H1 (cell line): ENCODE measurements at regions not wholly inside any gene's neighbourhood (a gene's known extent, or its start where the extent isn't known, plus 50 kb on each side); places are given as distances from the start of the nearest gene placed in this dataset.

Source experiments
- CTCF ChIA-PET: fragments of 300-600 bp; sonication (Branson Sonifier 250); formaldehyde crosslinking; loops from one replicate; lab custom pipeline; 2021; ENCODE audit not compliant: partially characterized antibody; lab: Charles Lee
- POLR2A ChIA-PET: fragments of 300-600 bp; sonication (Branson Sonifier 250); formaldehyde crosslinking; loops from one replicate; lab custom pipeline; 2021; ENCODE audit warnings: inconsistent platforms; ENCODE audit not compliant: partially characterized antibody; lab: Charles Lee
- DNase-seq, 2 experiments: peaks; one replicate each; pipeline versions ENCODE4 v3.0.0 to v3.0.0-alpha.2; 2010 to 2022; ENCODE audit warnings: low spot score in 2 of 2, low read depth in 1 of 2, mixed read lengths in 1 of 2
- FAIRE-seq: peaks from 2 replicates; lab custom pipeline; 2011; peaks lifted over from hg19 to GRCh38; lab: Jason Lieb, UNC
- H2AFZ ChIP-seq: 2 replicates; pipeline ENCODE4 v1.8.1; 2012; ENCODE audit warnings: low read length, inconsistent platforms
- H2AK5ac ChIP-seq: 2 replicates; pipeline ENCODE4 v1.6.1; 2013; ENCODE audit warnings: low read depth, low read length
- H2BK120ac ChIP-seq: replicated peaks from 2 replicates; pipeline ENCODE3; 2013; ENCODE audit warnings: low read depth, low read length, inconsistent platforms
- H2BK12ac ChIP-seq: 2 replicates; pipeline ENCODE4 v1.6.1; 2013; ENCODE audit warnings: low read depth, low read length
- H2BK15ac ChIP-seq: 2 replicates; pipeline ENCODE4 v1.6.1; 2013; ENCODE audit warnings: low read length
- H2BK20ac ChIP-seq: 2 replicates; pipeline ENCODE4 v1.6.1; 2013; ENCODE audit warnings: low read length
- H2BK5ac ChIP-seq: 2 replicates; pipeline ENCODE4 v1.6.1; 2013; ENCODE audit warnings: low read depth, low read length
- H3K14ac ChIP-seq: 2 replicates; pipeline ENCODE4 v1.6.1; 2013; ENCODE audit warnings: inconsistent platforms; ENCODE audit not compliant: insufficient read length
- H3K18ac ChIP-seq: 2 replicates; pipeline ENCODE4 v1.6.1; 2013; ENCODE audit warnings: low read length; ENCODE audit errors: extremely low read depth
- H3K23ac ChIP-seq: 2 replicates; pipeline ENCODE4 v1.6.1; 2013; ENCODE audit warnings: inconsistent platforms; ENCODE audit not compliant: insufficient read length
- H3K23me2 ChIP-seq: 2 replicates; pipeline ENCODE4 v1.6.1; 2013; ENCODE audit warnings: low read depth, low read length
- H3K27ac ChIP-seq: 2 replicates; pipeline ENCODE4 v1.6.1; 2011; ENCODE audit warnings: low read depth, low read length, inconsistent platforms
- H3K27me3 ChIP-seq, 4 experiments: replicated peaks in 1 of 4; 1 replicate in 1 of 4; 2 replicates in 3 of 4; pipeline versions ENCODE4 v1.6.1 to v1.8.1; 2011 to 2013; ENCODE audit warnings: low read length in 3 of 4, mild to moderate bottlenecking in 3 of 4, inconsistent platforms in 2 of 4, mixed read lengths in 2 of 4, moderate library complexity in 1 of 4; ENCODE audit not compliant: control insufficient read depth in 3 of 4, insufficient read depth in 3 of 4; ENCODE audit errors: extremely low read depth in 1 of 4
- H3K36me3 ChIP-seq, 4 experiments: 2 replicates each; pipeline versions ENCODE4 v1.6.1 to v1.8.1; 2011 to 2013; ENCODE audit warnings: mild to moderate bottlenecking in 4 of 4, low read length in 3 of 4, moderate library complexity in 2 of 4, control low read depth in 1 of 4, inconsistent platforms in 1 of 4; ENCODE audit not compliant: insufficient read depth in 4 of 4, control insufficient read depth in 2 of 4
- H3K4ac ChIP-seq: replicated peaks from 2 replicates; pipeline ENCODE3; 2013; ENCODE audit warnings: low read length, low read depth, mixed read lengths, inconsistent platforms; ENCODE audit not compliant: insufficient read length
- H3K4me1 ChIP-seq, 4 experiments: replicated peaks in 1 of 4; 1 replicate in 1 of 4; 2 replicates in 3 of 4; pipeline versions ENCODE4 v1.6.1 to v1.8.1; 2011 to 2013; ENCODE audit warnings: low read length in 3 of 4, inconsistent platforms in 2 of 4, mixed read lengths in 1 of 4; ENCODE audit not compliant: insufficient read depth in 4 of 4, control insufficient read depth in 3 of 4
- H3K4me2 ChIP-seq, 2 experiments: 2 replicates each; pipeline versions ENCODE4 v1.6.1 to v1.8.1; 2011 to 2013; ENCODE audit warnings: low read depth in 2 of 2, low read length in 2 of 2, control low read depth in 1 of 2, inconsistent platforms in 1 of 2, mild to moderate bottlenecking in 1 of 2; ENCODE audit not compliant: insufficient read depth in 1 of 2
- H3K4me3 ChIP-seq, 4 experiments: fragments of 200-600, 300-600 bp in 1 of 4; sonication (generic), shearing (Covaris generic), sonication (Bioruptor Twin) in 1 of 4; 2 replicates each; pipeline versions ENCODE4 v1.5.1 to v1.8.1; 2011 to 2016; ENCODE audit warnings: low read length in 4 of 4, low read depth in 3 of 4, control low read depth in 2 of 4, inconsistent platforms in 2 of 4, mild to moderate bottlenecking in 2 of 4, mixed read lengths in 1 of 4, moderate library complexity in 1 of 4; ENCODE audit not compliant: insufficient read depth in 2 of 4; ENCODE audit errors: extremely low read depth in 1 of 4
- H3K56ac ChIP-seq: replicated peaks from 2 replicates; pipeline ENCODE3; 2013; ENCODE audit warnings: low read depth, mild to moderate bottlenecking, mixed read lengths, low read length, inconsistent platforms; ENCODE audit not compliant: insufficient read length
- H3K79me1 ChIP-seq: 2 replicates; pipeline ENCODE4 v1.6.1; 2013; ENCODE audit warnings: low read depth, low read length, control low read depth
- H3K79me2 ChIP-seq, 2 experiments: 2 replicates each; pipeline versions ENCODE4 v1.6.1 to v1.8.1; 2012 to 2013; ENCODE audit warnings: low read length in 2 of 2, mild to moderate bottlenecking in 2 of 2, inconsistent platforms in 1 of 2; ENCODE audit not compliant: insufficient read depth in 2 of 2, control insufficient read depth in 1 of 2
- H3K9ac ChIP-seq, 4 experiments: replicated peaks in 1 of 4; 1 replicate in 1 of 4; 2 replicates in 3 of 4; pipeline versions ENCODE4 v1.6.1 to v1.8.1; 2011 to 2013; ENCODE audit warnings: low read depth in 3 of 4, low read length in 3 of 4, control low read depth in 2 of 4, mild to moderate bottlenecking in 2 of 4, moderate library complexity in 2 of 4, inconsistent platforms in 1 of 4; ENCODE audit errors: extremely low read depth in 1 of 4
- H3K9me3 ChIP-seq, 2 experiments: 2 replicates each; pipeline versions ENCODE4 v1.6.1 to v1.8.1; 2012 to 2013; ENCODE audit warnings: mild to moderate bottlenecking in 2 of 2, moderate library complexity in 2 of 2, control low read depth in 1 of 2, inconsistent platforms in 1 of 2, low read depth in 1 of 2, low read length in 1 of 2, mixed read lengths in 1 of 2; ENCODE audit not compliant: insufficient read depth in 2 of 2
- H4K20me1 ChIP-seq, 2 experiments: replicated peaks in 1 of 2; 2 replicates each; pipeline versions ENCODE3 to v1.8.1; 2011 to 2013; ENCODE audit warnings: inconsistent platforms in 2 of 2, low read length in 2 of 2, mild to moderate bottlenecking in 1 of 2; ENCODE audit not compliant: insufficient read depth in 2 of 2, control insufficient read depth in 1 of 2
- H4K5ac ChIP-seq: 2 replicates; pipeline ENCODE4 v1.6.1; 2013; ENCODE audit warnings: low read length, low read depth, mixed read lengths, inconsistent platforms; ENCODE audit not compliant: insufficient read length
- H4K8ac ChIP-seq: 2 replicates; pipeline ENCODE4 v1.8.0; 2013; ENCODE audit warnings: mild to moderate bottlenecking, moderate library complexity, low read length, inconsistent platforms; ENCODE audit not compliant: insufficient read depth; ENCODE audit errors: extremely low read depth
- H4K91ac ChIP-seq: replicated peaks from 2 replicates; pipeline ENCODE3; 2013; ENCODE audit warnings: low read length, mixed read lengths, inconsistent platforms; ENCODE audit not compliant: insufficient read length
- FOSL1 ChIP-seq: IDR thresholded peaks from 2 replicates; pipeline ENCODE4 v1.6.1; 2011; ENCODE audit warnings: mild to moderate bottlenecking, low read depth, low read length, moderate library complexity; ENCODE audit not compliant: insufficient read depth
- HDAC6 ChIP-seq: IDR thresholded peaks from one replicate; pipeline ENCODE4 v1.7.1; 2012; ENCODE audit warnings: low read depth, mild to moderate bottlenecking, inconsistent platforms, low read length, moderate library complexity
- SP1 ChIP-seq: IDR thresholded peaks from 2 replicates; pipeline ENCODE4 v1.6.1; 2011; ENCODE audit warnings: low read depth, low read length
- TAF7 ChIP-seq: optimal IDR thresholded peaks from 2 replicates; pipeline ENCODE3; 2011; ENCODE audit warnings: low read depth, mild to moderate bottlenecking, inconsistent platforms, low read length, moderate library complexity, borderline replicate concordance
- WGBS, 2 experiments: shearing (Covaris generic) in 1 of 2; methylation state at CpG; one replicate each; pipeline versions ENCODE4 v1.1.6 to v1.1.7; 2013 to 2015; ENCODE audit warnings: low lambda C conversion rate in 2 of 2, mixed read lengths in 2 of 2, inconsistent platforms in 1 of 2, low coverage in 1 of 2, missing lambda C conversion rate in 1 of 2; ENCODE audit not compliant: insufficient replicate concordance in 2 of 2, insufficient coverage in 1 of 2, insufficient read length in 1 of 2; ENCODE audit errors: extremely low coverage in 1 of 2, missing lambda C conversion rate in 1 of 2; 5-methylcytosine and 5-hydroxymethylcytosine counted together

GRCh38 chrX:4964112-4964511 is 1250.7 kb upstream of the PRKX start:
- H3K14ac ChIP-seq, result no peak overlapping the region
- no peak overlapping the region for H2BK5ac ChIP-seq
- 95% methylated on average over 3 of the region's 3 CpGs; no CpG with 5 or more reads in 1 of the 2 experiments for WGBS, 2 experiments
- DNase-seq (no peak), FAIRE-seq (no peak)
- TF ChIP-seq HDAC6 (no peak), FOSL1 (no peak), SP1 (no peak), TAF7 (no peak)
- H2AFZ ChIP-seq, result no peak overlapping the region
- H4K20me1 ChIP-seq, result no peaks in the 10 kb centered on the region
- no peak overlapping the region for H3K56ac ChIP-seq
- no peak overlapping the region for H2BK12ac ChIP-seq
- no peak overlapping the region for H4K8ac ChIP-seq
- no peaks in the 10 kb centered on the region for H3K27me3 ChIP-seq
- H3K79me2 ChIP-seq, result no peaks in the 10 kb centered on the region
- ChIA-PET POLR2A (no interaction called here), CTCF (no interaction called here)
- H3K4me2 ChIP-seq, result no peak overlapping the region
- no peaks in the 10 kb centered on the region for H3K79me1 ChIP-seq
- H4K5ac ChIP-seq, result no peak overlapping the region
- no peak overlapping the region for H3K23ac ChIP-seq
- H3K18ac ChIP-seq, result no peak overlapping the region
- no peaks in the 10 kb centered on the region for H3K36me3 ChIP-seq
- no peak overlapping the region for H4K91ac ChIP-seq
- no peak overlapping the region for H3K4ac ChIP-seq
- H3K4me3 ChIP-seq, result no peak overlapping the region
- H3K9me3 ChIP-seq, result no peaks in the 10 kb centered on the region
- H2BK20ac ChIP-seq, result no peak overlapping the region
- H3K23me2 ChIP-seq, result peaks cover 2% of the 10 kb centered on the region; the same call in 1 of the 2 replicates
- H2AK5ac ChIP-seq, result no peak overlapping the region
- H3K27ac ChIP-seq, result no peak overlapping the region
- no peak overlapping the region for H2BK15ac ChIP-seq
- no peaks in the 10 kb centered on the region for H3K4me1 ChIP-seq
- no peak overlapping the region for H2BK120ac ChIP-seq
- no peak overlapping the region for H3K9ac ChIP-seq
